A673 (cell line): ENCODE measurements at regions not wholly inside any gene's neighbourhood (a gene's known extent, or its start where the extent isn't known, plus 50 kb on each side); places are given as distances from the start of the nearest gene placed in this dataset.

Source experiments
- EZH2 ChIP-seq: fragments of 200-600 bp; sonication (generic); IDR thresholded peaks from 2 replicates; pipeline ENCODE4 v1.6.1; 2017; ENCODE audit warnings: borderline replicate concordance, low read depth, mild to moderate bottlenecking, mixed read lengths, antibody characterized with exemption, low read length; ENCODE audit not compliant: poor library complexity, severe bottlenecking
- TF ChIP-seq, protein P1 (sequence below): fragments of 300-800, 200-600 bp; sonication (generic); conservative IDR thresholded peaks from 2 replicates; pipeline ENCODE4 v1.5.1; 2017; ENCODE audit warnings: low read depth, mild to moderate bottlenecking, antibody characterized with exemption, low read length, moderate library complexity, mixed read lengths

DNA sequence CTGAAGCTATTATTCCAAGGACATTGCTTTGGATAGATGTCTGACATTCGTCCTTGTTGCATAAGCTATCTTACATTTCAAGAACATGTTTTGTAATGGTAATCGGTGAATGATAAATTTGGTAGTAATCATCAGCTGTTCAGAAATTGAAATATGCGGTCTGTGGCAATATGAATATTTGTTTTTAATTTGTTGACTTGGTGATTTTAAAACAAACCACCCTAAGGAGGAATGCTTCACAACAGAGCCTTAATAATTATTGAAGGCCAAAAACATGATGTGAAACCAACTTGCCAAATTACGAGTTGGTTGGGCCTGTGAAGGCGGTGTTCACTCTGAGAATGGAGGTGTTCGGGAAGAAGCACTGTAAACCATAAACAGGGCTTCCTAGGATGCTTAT lies 149.7 kb upstream of the TUT7 start:
- TF ChIP-seq, protein P1, sequence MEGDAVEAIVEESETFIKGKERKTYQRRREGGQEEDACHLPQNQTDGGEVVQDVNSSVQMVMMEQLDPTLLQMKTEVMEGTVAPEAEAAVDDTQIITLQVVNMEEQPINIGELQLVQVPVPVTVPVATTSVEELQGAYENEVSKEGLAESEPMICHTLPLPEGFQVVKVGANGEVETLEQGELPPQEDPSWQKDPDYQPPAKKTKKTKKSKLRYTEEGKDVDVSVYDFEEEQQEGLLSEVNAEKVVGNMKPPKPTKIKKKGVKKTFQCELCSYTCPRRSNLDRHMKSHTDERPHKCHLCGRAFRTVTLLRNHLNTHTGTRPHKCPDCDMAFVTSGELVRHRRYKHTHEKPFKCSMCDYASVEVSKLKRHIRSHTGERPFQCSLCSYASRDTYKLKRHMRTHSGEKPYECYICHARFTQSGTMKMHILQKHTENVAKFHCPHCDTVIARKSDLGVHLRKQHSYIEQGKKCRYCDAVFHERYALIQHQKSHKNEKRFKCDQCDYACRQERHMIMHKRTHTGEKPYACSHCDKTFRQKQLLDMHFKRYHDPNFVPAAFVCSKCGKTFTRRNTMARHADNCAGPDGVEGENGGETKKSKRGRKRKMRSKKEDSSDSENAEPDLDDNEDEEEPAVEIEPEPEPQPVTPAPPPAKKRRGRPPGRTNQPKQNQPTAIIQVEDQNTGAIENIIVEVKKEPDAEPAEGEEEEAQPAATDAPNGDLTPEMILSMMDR = no peak
- TF ChIP-seq EZH2 = no peak
